Suprapubic skin (tissue), 4 donors: ENCODE measurements at regions not wholly inside any gene's neighbourhood (a gene's known extent, or its start where the extent isn't known, plus 50 kb on each side); places are given as distances from the start of the nearest gene placed in this dataset.

Experiments
- DNase-seq, 2 donors: peaks; one replicate each; pipeline ENCODE4 v3.0.0-alpha.2; 2019; ENCODE audit warnings: low spot score in 2 of 2
- H3K27ac ChIP-seq: fragments of 200-600 bp; sonication (generic); one replicate; pipeline ENCODE4 v1.5.1; 2019
- H3K27me3 ChIP-seq: fragments of 200-600 bp; sonication (generic); one replicate; pipeline ENCODE4 v1.5.1; 2019
- H3K36me3 ChIP-seq: fragments of 200-600 bp; sonication (generic); one replicate; pipeline ENCODE4 v1.5.1; 2019
- H3K4me1 ChIP-seq: fragments of 200-600 bp; sonication (generic); one replicate; pipeline ENCODE4 v1.5.1; 2019
- H3K4me3 ChIP-seq: fragments of 200-600 bp; sonication (generic); one replicate; pipeline ENCODE4 v1.5.1; 2019; ENCODE audit warnings: mild to moderate bottlenecking
- H3K9me3 ChIP-seq: fragments of 200-600 bp; sonication (generic); one replicate; pipeline ENCODE4 v1.5.1; 2019
- EP300 ChIP-seq: sonication (generic); formaldehyde crosslinking; IDR thresholded peaks from one replicate; pipeline ENCODE4 v1.6.1; 2017; ENCODE audit warnings: antibody characterized with exemption
- POLR2A ChIP-seq, 2 donors: fragments of 450-650 bp; IDR thresholded peaks; one replicate each; pipeline ENCODE4 v1.6.1; 2017; ENCODE audit warnings: antibody characterized with exemption in 2 of 2, mild to moderate bottlenecking in 2 of 2, moderate library complexity in 2 of 2
- POLR2AphosphoS5 ChIP-seq, 3 donors: sonication (generic); formaldehyde crosslinking; IDR thresholded peaks; one replicate each; pipeline ENCODE4 v1.6.1; 2017; ENCODE audit warnings: antibody characterized with exemption in 3 of 3
- WGBS: methylation state at CpG from one replicate; pipeline ENCODE4 v1.1.5; 2018; 5-methylcytosine and 5-hydroxymethylcytosine counted together
- TF ChIP-seq, protein P1 (sequence below), 2 donors: fragments of 200-600 bp in 1 of 2; fragments of 450-650 bp in 1 of 2; sonication (generic) in 1 of 2; IDR thresholded peaks; one replicate each; pipeline ENCODE4 v1.5.1; 2016 to 2019; ENCODE audit warnings: antibody characterized with exemption in 2 of 2, mild to moderate bottlenecking in 1 of 2, moderate library complexity in 1 of 2

DNA sequence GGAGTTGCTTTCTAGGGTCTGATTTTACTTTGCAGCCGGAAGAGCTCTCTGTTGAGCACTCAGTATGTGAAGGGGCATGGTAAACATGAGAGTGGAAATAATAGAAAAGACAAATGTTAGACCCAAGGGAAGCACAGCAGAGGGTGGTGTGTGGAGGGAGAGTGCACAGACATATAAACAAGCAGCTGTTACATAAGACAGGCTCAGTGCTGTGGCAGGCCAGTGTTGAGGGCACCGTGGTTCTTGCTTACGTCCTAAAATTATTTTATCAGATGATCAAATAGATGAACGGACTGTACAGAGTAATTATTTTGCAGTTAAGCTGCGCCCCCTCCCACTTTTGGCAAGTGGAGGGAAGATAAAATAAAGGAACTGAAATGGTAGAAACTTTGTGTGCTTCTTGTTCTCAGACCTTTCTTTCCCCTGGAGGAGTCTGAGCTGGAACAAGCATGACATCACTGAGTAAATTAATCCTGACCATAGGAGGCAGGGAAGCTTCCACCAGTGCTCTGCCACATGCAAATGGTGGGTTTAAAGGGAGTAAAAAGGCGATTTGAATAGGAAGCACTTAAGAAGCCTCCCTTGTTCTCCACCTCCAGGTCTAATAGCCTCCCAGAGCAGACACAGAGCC, 205.6 kb downstream of the IL20RB start:
- no peak for DNase-seq
- Histone ChIP-seq H3K4me3 (no peak overlapping the region), H3K4me1 (peaks cover 2% of the 10 kb centered on the region), H3K27me3 (no peaks in the 10 kb centered on the region), H3K36me3 (no peaks in the 10 kb centered on the region), H3K27ac (no peak overlapping the region), H3K9me3 (no peaks in the 10 kb centered on the region)
- 41% methylated on average over 6 of the region's 6 CpGs for WGBS
- TF ChIP-seq POLR2A (IDR thresholded peaks at IDR 0.05) = no peak
- no peak for TF ChIP-seq POLR2AphosphoS5 (IDR thresholded peaks at IDR 0.05)
- TF ChIP-seq EP300 = no peak
- TF ChIP-seq, protein P1, sequence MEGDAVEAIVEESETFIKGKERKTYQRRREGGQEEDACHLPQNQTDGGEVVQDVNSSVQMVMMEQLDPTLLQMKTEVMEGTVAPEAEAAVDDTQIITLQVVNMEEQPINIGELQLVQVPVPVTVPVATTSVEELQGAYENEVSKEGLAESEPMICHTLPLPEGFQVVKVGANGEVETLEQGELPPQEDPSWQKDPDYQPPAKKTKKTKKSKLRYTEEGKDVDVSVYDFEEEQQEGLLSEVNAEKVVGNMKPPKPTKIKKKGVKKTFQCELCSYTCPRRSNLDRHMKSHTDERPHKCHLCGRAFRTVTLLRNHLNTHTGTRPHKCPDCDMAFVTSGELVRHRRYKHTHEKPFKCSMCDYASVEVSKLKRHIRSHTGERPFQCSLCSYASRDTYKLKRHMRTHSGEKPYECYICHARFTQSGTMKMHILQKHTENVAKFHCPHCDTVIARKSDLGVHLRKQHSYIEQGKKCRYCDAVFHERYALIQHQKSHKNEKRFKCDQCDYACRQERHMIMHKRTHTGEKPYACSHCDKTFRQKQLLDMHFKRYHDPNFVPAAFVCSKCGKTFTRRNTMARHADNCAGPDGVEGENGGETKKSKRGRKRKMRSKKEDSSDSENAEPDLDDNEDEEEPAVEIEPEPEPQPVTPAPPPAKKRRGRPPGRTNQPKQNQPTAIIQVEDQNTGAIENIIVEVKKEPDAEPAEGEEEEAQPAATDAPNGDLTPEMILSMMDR (IDR thresholded peaks at IDR 0.05) = no peak

DNA sequence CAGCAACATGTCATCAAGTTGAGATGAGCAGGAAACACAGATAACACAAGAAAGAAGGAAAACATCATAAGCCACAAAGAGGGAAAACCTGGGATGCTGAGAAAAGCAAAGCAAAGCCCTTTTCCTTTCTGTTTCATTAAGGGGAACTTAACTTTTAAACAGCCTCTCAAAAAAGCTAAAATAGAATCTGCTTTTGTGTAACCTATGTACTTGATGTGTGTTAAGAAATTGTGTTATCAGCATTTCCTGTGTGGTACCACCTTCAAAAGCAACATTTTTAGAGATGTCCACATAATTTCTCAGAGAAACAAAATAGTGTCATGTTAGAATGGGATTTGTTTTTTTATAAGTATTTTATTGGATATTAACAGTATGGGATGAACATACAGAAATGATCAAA, 206.2 kb downstream of the IL20RB start:
- H3K27ac ChIP-seq = no peak overlapping the region
- TF ChIP-seq, protein P1 (IDR thresholded peaks at IDR 0.05) = no peak
- TF ChIP-seq POLR2A (IDR thresholded peaks at IDR 0.05) = no peak
- TF ChIP-seq POLR2AphosphoS5 (IDR thresholded peaks at IDR 0.05) = no peak
- TF ChIP-seq EP300 = no peak
- no peaks in the 10 kb centered on the region for H3K36me3 ChIP-seq
- no peaks in the 10 kb centered on the region for H3K9me3 ChIP-seq
- peaks cover 2% of the 10 kb centered on the region for H3K4me1 ChIP-seq
- no peak overlapping the region for H3K4me3 ChIP-seq
- no peak for DNase-seq
- no peaks in the 10 kb centered on the region for H3K27me3 ChIP-seq

DNA sequence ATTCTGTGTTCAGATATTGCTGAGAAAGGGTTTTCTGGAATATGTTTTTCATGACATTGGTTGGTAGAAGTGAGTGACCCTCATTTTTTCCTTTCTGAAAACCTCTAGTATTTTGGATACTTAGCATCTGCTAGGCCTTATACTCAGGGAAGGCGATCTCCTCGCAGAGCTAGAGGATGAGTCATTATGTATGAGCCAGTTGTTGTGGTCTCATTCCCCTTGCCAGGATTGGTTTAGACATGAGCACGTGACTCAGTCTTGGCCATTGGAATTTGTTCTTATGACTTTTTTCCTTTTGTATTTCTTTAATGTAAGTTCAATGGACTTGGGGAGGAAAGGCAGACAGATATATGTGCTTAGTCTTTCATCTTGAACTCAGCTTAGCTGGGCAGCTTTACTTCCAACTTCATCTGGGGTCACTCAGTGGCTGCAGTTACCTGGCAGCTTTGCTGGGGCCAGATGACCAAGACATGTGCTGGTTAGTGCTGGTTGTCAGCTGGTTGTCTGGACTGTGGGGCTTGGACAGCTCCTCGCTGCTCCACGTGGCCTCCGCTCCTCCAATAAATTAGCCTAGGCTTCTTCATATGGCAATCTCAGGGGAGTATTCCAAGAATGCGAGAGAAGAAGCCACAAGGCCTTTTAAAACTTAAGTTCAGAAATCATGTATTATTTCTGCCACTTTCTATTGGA, 207.5 kb downstream of the IL20RB start:
- H3K4me3 ChIP-seq = no peak overlapping the region
- TF ChIP-seq EP300 = no peak
- TF ChIP-seq, protein P1 (IDR thresholded peaks at IDR 0.05) = no peak
- DNase-seq = no peak
- no peak overlapping the region for H3K27ac ChIP-seq
- H3K27me3 ChIP-seq = no peaks in the 10 kb centered on the region
- no peaks in the 10 kb centered on the region for H3K36me3 ChIP-seq
- H3K4me1 ChIP-seq = peaks cover 2% of the 10 kb centered on the region
- no peaks in the 10 kb centered on the region for H3K9me3 ChIP-seq
- WGBS = 73% methylated on average over 7 of the region's 7 CpGs

DNA sequence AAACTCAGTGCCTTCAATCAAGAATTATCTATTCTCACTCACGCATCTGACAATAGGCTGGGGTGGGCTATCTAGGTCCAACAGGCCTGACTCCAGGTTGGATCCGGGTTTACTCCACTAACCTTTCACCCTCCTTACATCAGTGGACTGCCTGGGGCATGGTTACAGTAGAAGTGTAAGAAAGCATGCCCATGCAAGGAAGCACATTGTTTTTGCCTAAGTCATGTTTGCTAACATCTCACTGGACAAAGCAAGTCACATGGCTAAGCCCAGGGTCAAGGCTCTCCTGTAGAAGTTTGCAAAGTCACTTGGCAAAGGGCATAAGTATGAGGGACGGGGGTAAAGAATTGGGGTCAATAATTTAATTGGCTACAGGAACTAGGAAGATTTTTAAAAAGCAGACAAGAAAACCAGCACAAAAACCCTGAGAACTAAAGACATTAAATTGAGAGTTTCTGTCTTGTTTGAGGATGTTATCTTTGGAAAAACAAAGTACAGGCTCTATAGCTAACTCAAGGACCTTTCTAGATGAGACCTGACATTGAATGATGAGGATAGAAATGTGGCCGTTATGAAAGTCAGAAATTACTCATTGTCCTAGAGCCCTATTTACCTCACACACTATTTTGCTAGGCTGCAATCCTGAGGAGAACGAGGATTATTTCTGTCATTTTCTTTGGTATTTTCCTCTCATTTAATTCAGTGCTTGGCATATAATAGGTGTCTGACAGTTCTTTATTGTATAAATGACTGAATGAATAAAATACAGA, 214.2 kb downstream of the IL20RB start:
- no peak for DNase-seq
- Histone ChIP-seq H3K4me3 (no peak overlapping the region), H3K27me3 (no peaks in the 10 kb centered on the region), H3K9me3 (no peaks in the 10 kb centered on the region), H3K27ac (no peak overlapping the region), H3K36me3 (no peaks in the 10 kb centered on the region), H3K4me1 (no peaks in the 10 kb centered on the region)
- 76% methylated on average over 5 of the region's 5 CpGs for WGBS
- TF ChIP-seq POLR2AphosphoS5 (IDR thresholded peaks at IDR 0.05) (no peak), POLR2A (IDR thresholded peaks at IDR 0.05) (no peak), EP300 (no peak)
- TF ChIP-seq, protein P1 (IDR thresholded peaks at IDR 0.05) = no peak

DNA sequence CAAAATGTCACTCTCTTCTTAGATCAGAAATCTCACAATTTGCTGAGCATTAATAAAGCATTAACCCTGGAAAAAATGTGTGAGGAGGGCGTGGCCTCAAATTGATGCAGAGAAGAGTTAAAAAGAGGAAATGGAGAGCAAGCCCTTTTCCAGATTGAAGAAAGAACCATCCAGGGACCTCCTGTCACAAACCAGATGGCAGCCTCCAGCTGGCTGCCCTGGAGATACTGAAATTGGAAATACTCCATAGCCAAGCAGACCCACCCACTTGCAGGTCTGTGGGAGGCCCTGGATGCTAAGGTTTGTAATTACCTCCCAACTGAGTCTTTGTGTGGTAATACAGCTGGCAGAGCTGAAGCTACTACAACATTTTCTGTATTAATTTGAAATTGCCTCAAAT, 214.9 kb downstream of the IL20RB start:
- no peak overlapping the region for H3K4me3 ChIP-seq
- 91% methylated on average over 1 of the region's 1 CpG for WGBS

More for the DNA sequence above, 214.9 kb downstream of the IL20RB start:
- Histone ChIP-seq H3K9me3 (no peaks in the 10 kb centered on the region), H3K36me3 (no peaks in the 10 kb centered on the region), H3K27me3 (no peaks in the 10 kb centered on the region), H3K4me1 (no peaks in the 10 kb centered on the region), H3K27ac (no peak overlapping the region)
- no peak for DNase-seq
- TF ChIP-seq, protein P1 (IDR thresholded peaks at IDR 0.05) = no peak
- TF ChIP-seq POLR2A (IDR thresholded peaks at IDR 0.05) (no peak), POLR2AphosphoS5 (IDR thresholded peaks at IDR 0.05) (no peak)
